PC-3 (cell line): ENCODE measurements at regions not wholly inside any gene's neighbourhood (a gene's known extent, or its start where the extent isn't known, plus 50 kb on each side); places are given as distances from the start of the nearest gene placed in this dataset.

Experiments used
- EZH2 ChIP-seq: fragments of 300-600 bp; sonication (generic); IDR thresholded peaks from one replicate; pipeline ENCODE4 v1.6.1; 2017; ENCODE audit warnings: antibody characterized with exemption, mild to moderate bottlenecking, low read length; ENCODE audit not compliant: unreplicated experiment
- TF ChIP-seq, protein P1 (sequence below): fragments of 300-600 bp; sonication (generic); conservative IDR thresholded peaks from 2 replicates; pipeline ENCODE4 v1.5.1; 2017; ENCODE audit warnings: antibody characterized with exemption, low read depth, mild to moderate bottlenecking, low read length

DNA sequence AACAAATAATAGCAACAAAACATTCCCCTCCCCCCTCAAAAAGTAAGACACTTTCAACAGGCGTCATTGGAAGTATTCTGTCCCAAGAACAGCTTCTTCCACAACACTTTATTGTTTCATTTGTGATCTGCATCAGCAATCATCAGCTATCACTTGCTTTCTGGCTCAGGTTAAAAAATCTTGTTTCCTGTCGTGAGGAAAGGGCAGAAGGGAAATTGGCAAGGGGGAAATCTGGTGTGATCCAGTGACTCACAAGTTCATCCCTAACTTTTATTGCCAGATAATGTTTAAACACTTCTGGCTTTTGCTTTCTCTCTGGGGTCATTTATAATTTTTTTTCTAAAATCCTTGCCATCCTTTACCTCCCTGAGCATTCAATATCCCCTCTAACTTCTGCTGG lies 247.4 kb upstream of the GIMD1 start:
- TF ChIP-seq, protein P1, sequence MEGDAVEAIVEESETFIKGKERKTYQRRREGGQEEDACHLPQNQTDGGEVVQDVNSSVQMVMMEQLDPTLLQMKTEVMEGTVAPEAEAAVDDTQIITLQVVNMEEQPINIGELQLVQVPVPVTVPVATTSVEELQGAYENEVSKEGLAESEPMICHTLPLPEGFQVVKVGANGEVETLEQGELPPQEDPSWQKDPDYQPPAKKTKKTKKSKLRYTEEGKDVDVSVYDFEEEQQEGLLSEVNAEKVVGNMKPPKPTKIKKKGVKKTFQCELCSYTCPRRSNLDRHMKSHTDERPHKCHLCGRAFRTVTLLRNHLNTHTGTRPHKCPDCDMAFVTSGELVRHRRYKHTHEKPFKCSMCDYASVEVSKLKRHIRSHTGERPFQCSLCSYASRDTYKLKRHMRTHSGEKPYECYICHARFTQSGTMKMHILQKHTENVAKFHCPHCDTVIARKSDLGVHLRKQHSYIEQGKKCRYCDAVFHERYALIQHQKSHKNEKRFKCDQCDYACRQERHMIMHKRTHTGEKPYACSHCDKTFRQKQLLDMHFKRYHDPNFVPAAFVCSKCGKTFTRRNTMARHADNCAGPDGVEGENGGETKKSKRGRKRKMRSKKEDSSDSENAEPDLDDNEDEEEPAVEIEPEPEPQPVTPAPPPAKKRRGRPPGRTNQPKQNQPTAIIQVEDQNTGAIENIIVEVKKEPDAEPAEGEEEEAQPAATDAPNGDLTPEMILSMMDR: no peak
- no peak for TF ChIP-seq EZH2
